ENCODE measurements at regions not wholly inside any gene's neighbourhood (a gene's known extent, or its start where the extent isn't known, plus 50 kb on each side); places are given as distances from the start of the nearest gene placed in this dataset.

DNA sequence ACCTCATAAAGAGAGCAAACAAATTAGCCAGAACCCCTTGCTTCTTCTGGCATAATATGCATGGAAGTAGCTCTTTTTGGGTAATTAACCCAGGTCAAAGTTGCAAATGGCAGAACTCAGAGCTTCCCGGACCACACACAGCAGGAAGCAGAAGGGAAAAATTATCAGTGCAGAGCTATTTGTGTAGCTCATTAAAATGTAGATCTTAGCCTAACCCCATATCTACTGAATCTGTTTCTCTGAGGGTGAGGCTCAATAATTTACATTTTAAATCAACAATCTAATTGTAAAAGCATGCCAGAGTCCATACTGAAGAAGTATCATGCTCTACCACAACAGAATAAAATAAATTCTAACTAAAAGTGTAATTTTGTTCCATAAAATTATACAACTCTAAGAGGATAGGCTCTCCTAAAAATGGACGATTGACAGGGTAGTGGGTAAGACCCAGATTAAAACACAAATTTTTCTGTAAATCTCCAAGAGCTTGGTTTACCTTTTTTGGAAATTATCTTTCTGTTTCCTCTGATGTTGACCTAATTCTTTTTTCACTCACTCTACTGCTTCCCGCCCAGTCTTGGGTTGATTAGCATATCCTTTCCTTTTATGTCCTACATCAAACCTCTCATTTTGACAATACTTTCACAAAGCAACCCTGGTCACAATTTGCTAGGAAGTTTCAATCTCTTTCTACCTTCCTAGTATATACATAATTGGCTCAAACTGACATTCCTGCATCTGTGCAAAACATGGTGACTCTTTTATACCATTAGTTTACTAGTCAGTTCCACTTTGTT lies 213.3 kb upstream of the SLC16A7 start:
- no peaks in the 10 kb centered on the region for H3K36me3 ChIP-seq
- TF ChIP-seq, protein P1, sequence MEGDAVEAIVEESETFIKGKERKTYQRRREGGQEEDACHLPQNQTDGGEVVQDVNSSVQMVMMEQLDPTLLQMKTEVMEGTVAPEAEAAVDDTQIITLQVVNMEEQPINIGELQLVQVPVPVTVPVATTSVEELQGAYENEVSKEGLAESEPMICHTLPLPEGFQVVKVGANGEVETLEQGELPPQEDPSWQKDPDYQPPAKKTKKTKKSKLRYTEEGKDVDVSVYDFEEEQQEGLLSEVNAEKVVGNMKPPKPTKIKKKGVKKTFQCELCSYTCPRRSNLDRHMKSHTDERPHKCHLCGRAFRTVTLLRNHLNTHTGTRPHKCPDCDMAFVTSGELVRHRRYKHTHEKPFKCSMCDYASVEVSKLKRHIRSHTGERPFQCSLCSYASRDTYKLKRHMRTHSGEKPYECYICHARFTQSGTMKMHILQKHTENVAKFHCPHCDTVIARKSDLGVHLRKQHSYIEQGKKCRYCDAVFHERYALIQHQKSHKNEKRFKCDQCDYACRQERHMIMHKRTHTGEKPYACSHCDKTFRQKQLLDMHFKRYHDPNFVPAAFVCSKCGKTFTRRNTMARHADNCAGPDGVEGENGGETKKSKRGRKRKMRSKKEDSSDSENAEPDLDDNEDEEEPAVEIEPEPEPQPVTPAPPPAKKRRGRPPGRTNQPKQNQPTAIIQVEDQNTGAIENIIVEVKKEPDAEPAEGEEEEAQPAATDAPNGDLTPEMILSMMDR (IDR thresholded peaks at IDR 0.05; ENCODE audit: low read depth, low read length), result no peak
- no peak for DNase-seq
- H3K9me3 ChIP-seq, result no peaks in the 10 kb centered on the region
- H3K4me3 ChIP-seq (ENCODE audit: low read depth, low read length), result no peak overlapping the region
- no peaks in the 10 kb centered on the region for H3K4me1 ChIP-seq
- H3K27me3 ChIP-seq, result no peaks in the 10 kb centered on the region

DNA sequence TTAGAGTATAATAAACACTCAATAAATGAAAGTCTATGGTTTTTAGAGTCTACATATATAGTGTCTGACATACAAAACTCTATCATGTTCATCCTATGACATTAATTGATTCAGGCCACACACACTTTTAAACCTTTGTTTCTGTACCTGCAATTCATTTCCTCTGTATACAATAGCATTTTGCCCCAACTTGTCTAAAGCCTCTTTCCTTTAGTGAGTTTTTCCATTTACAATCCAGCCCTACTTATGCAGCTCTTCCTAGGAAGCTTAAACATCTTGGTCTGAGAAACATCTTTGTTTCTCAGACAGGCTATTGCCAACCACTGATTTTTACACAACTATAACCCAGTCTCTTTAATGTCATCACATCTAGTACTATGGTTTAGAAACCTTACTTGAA lies 214.7 kb upstream of the SLC16A7 start:
- no peaks in the 10 kb centered on the region for H3K9me3 ChIP-seq
- TF ChIP-seq, protein P1 (IDR thresholded peaks at IDR 0.05; ENCODE audit: low read depth, low read length), result no peak

DNA sequence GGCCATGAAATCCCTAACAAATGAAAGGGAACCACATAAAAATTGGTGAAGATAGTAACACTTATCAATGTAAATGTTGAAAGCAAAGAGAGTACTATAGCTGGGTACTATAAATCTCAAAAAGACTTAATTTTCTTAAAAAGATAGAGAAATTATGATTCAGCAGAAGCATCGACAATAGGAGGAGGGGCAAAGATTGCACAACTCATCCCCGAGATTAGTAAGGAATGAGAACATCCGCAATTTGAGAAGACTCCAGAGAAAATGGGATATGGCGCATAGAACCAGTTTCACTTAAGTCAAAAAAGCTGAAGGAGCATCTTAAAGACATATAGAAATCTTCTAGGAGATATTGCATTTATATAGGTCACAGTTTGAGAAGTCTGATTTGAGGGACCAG lies 220.2 kb upstream of the SLC16A7 start:
- Histone ChIP-seq H3K4me3 (ENCODE audit: low read depth, low read length) (no peak overlapping the region), H3K36me3 (no peaks in the 10 kb centered on the region), H3K4me1 (no peaks in the 10 kb centered on the region), H3K27me3 (no peaks in the 10 kb centered on the region), H3K9me3 (no peaks in the 10 kb centered on the region)
- TF ChIP-seq, protein P1 (IDR thresholded peaks at IDR 0.05; ENCODE audit: low read depth, low read length), result no peak
- DNase-seq, result no peak

More for the DNA sequence above, 214.7 kb upstream of the SLC16A7 start:
- no peaks in the 10 kb centered on the region for H3K4me1 ChIP-seq
- no peak for DNase-seq
- H3K27me3 ChIP-seq, result no peaks in the 10 kb centered on the region
- no peak overlapping the region for H3K4me3 ChIP-seq (ENCODE audit: low read depth, low read length)
- no peaks in the 10 kb centered on the region for H3K36me3 ChIP-seq

DNA sequence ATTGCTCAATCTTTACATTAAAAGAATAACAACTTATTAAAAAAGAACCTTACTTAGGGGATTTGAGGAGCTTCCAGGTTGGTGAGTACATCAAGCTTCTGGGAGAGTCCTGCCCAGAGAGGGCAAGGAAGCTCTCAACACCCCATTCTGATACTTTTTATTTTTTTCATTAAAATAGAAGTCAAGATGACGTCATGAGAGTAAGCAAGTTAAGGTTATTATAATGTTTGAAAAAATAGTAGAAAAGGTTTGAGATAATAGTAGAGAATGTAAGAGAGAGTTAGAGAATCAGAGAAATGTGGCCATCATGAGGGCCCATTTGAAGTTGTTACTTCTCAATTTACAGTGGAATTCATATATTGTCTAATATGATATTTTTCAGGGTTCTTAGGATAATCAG lies 221.0 kb upstream of the SLC16A7 start:
- TF ChIP-seq, protein P1 (IDR thresholded peaks at IDR 0.05; ENCODE audit: low read depth, low read length), result no peak
- Histone ChIP-seq H3K4me3 (ENCODE audit: low read depth, low read length) (no peak overlapping the region), H3K9me3 (no peaks in the 10 kb centered on the region), H3K27me3 (no peaks in the 10 kb centered on the region), H3K36me3 (no peaks in the 10 kb centered on the region), H3K4me1 (no peaks in the 10 kb centered on the region)
- DNase-seq, result no peak

DNA sequence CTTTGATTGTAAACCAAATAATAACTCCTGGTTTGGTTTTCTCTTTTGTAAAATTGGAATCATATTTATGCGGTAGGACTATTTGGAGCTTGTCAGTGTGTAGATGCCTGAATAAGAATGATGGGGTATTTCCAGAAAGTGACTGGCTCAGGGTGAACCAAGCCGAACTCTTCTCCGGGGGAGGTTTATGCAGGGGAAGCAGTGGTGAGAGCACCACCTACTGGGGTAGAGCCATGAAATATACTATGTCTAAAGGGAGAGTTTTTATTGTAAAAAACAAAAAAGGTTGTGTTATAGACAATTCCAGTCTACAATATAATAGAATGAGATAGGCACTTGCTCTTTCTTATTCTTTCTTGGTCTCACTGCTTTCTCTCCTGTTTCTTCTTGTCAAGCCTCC lies 222.9 kb upstream of the SLC16A7 start:
- DNase-seq, result no peak
- TF ChIP-seq, protein P1 (IDR thresholded peaks at IDR 0.05; ENCODE audit: low read depth, low read length), result 0 out of 2 replicates have a peak, but pooled peaks have one; percentile 20
- Histone ChIP-seq H3K36me3 (no peaks in the 10 kb centered on the region), H3K4me3 (ENCODE audit: low read depth, low read length) (no peak overlapping the region), H3K27me3 (no peaks in the 10 kb centered on the region), H3K4me1 (no peaks in the 10 kb centered on the region), H3K9me3 (no peaks in the 10 kb centered on the region)

DNA sequence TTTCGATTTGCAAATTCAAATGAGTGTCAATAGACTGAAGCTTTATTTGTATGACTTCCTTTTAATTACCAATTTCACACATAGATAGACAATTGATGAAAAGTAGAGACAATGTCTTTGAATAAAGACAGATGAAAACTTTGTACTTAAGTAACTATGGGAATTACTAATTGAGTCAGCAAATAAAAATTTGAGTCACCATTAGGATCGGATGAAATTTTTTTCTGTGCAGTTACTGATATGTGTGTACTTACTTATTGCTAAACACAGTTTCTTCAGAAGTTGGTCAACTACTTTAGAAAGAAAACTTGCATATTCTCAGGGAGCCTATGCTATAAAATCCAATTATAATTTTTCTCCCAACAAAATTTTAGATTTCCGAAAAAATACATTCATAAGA lies 224.9 kb upstream of the SLC16A7 start:
- Histone ChIP-seq H3K36me3 (no peaks in the 10 kb centered on the region), H3K9me3 (no peaks in the 10 kb centered on the region), H3K4me3 (ENCODE audit: low read depth, low read length) (no peak overlapping the region), H3K4me1 (no peaks in the 10 kb centered on the region), H3K27me3 (no peaks in the 10 kb centered on the region)
- DNase-seq, result no peak
- TF ChIP-seq, protein P1 (IDR thresholded peaks at IDR 0.05; ENCODE audit: low read depth, low read length), result no peak

All from BE2C (cell line).